ENCODE measurements at regions not wholly inside any gene's neighbourhood (a gene's known extent, or its start where the extent isn't known, plus 50 kb on each side); places are given as distances from the start of the nearest gene placed in this dataset.

GRCh38 chr4:138300616-138301015 lies 58.5 kb upstream of the SLC7A11 start:
- DNase-seq: no peak

GRCh38 chr4:138299881-138300280 lies 57.7 kb upstream of the SLC7A11 start:
- DNase-seq: no peak

GRCh38 chr4:138298866-138299265 lies 56.7 kb upstream of the SLC7A11 start:
- no peak for DNase-seq

- no peak for DNase-seq
These were observed 56.3 kb upstream of the SLC7A11 start for GRCh38 chr4:138298431-138298830.

GRCh38 chr4:138297743-138298405 lies 55.7 kb upstream of the SLC7A11 start:
- DNase-seq: no peak

GRCh38 chr4:138292321-138292720 lies 50.2 kb upstream of the SLC7A11 start:
- no peak for DNase-seq

All from NCI-H82 (cell line).